B cell (primary cell): ENCODE measurements at regions not wholly inside any gene's neighbourhood (a gene's known extent, or its start where the extent isn't known, plus 50 kb on each side); places are given as distances from the start of the nearest gene placed in this dataset.

Source experiments
- ATAC-seq: fragments of 200-7000 bp; cut with Tn5 transposase; one replicate; pipeline ENCODE4 v1.10.0; 2021; ENCODE audit warnings: low read depth, mild to moderate bottlenecking, moderate number of reproducible peaks, moderate library complexity
- CTCF ChIA-PET: fragments of 350-600 bp; sonication (Branson Sonifier 250); formaldehyde crosslinking; loops from one replicate; lab custom pipeline; 2021; ENCODE audit warnings: antibody characterized with exemption, inconsistent platforms; lab: Charles Lee
- POLR2A ChIA-PET: fragments of 350-600 bp; sonication (Branson Sonifier 250); formaldehyde crosslinking; loops from one replicate; lab custom pipeline; 2021; ENCODE audit warnings: antibody characterized with exemption; lab: Charles Lee
- DNase-seq: peaks from one replicate; pipeline ENCODE4 v3.0.0; 2013
- H2AFZ ChIP-seq: 2 replicates; pipeline ENCODE4 v1.6.1; 2012; ENCODE audit warnings: mild to moderate bottlenecking, low read depth, low read length; ENCODE audit not compliant: insufficient read depth, poor library complexity, severe bottlenecking
- H3K27ac ChIP-seq, 2 donors: 1 replicate in 1 of 2; 2 replicates in 1 of 2; pipeline ENCODE4 v1.5.1; 2012 to 2013; ENCODE audit warnings: low read length in 2 of 2, mild to moderate bottlenecking in 2 of 2, moderate library complexity in 1 of 2
- H3K27me3 ChIP-seq, 4 experiments: fragments of 200-600 bp in 1 of 4; sonication (generic) in 1 of 4; replicated peaks in 1 of 4; 1 replicate in 2 of 4; 2 replicates in 2 of 4; pipeline versions ENCODE4 v1.6.1 to v1.7.0; 2013 to 2016; ENCODE audit warnings: low read length in 3 of 4, mild to moderate bottlenecking in 2 of 4, mixed read lengths in 1 of 4, moderate library complexity in 1 of 4; ENCODE audit not compliant: insufficient read depth in 4 of 4, control insufficient read depth in 3 of 4; ENCODE audit errors: control extremely low read depth in 1 of 4
- H3K36me3 ChIP-seq, 2 experiments: replicated peaks in 1 of 2; 1 replicate in 1 of 2; 2 replicates in 1 of 2; pipeline versions ENCODE4 v1.6.1 to v1.7.1; 2013; ENCODE audit warnings: low read length in 1 of 2; ENCODE audit not compliant: insufficient read depth in 2 of 2, control insufficient read depth in 1 of 2; ENCODE audit errors: control extremely low read depth in 1 of 2, extremely low read depth in 1 of 2
- H3K4me1 ChIP-seq, 2 donors: fragments of 200-600 bp in 1 of 2; sonication (generic) in 1 of 2; 1 replicate in 1 of 2; 2 replicates in 1 of 2; pipeline versions ENCODE4 v1.5.1 to v1.6.1; 2013 to 2017; ENCODE audit warnings: low read length in 2 of 2; ENCODE audit not compliant: control insufficient read depth in 2 of 2, insufficient read depth in 2 of 2
- H3K4me2 ChIP-seq: replicated peaks from 2 replicates; pipeline ENCODE3; 2012; ENCODE audit warnings: mild to moderate bottlenecking, low read depth, low read length; ENCODE audit not compliant: poor library complexity, severe bottlenecking
- H3K4me3 ChIP-seq, 5 experiments: fragments of 200-600 bp in 1 of 5; sonication (generic) in 1 of 5; 1 replicate in 3 of 5; 2 replicates in 2 of 5; pipeline versions ENCODE4 v1.5.1 to v1.7.0; 2011 to 2016; ENCODE audit warnings: low read length in 4 of 5, mild to moderate bottlenecking in 4 of 5, low read depth in 2 of 5, control low read depth in 1 of 5, moderate library complexity in 1 of 5; ENCODE audit not compliant: insufficient read depth in 1 of 5; ENCODE audit errors: control extremely low read depth in 1 of 5, extremely low read depth in 1 of 5
- H3K79me2 ChIP-seq: fragments of 200-600 bp; sonication (generic); one replicate; pipeline ENCODE4 v1.6.0; 2016; ENCODE audit warnings: low read length; ENCODE audit not compliant: control insufficient read depth, insufficient read depth
- H3K9ac ChIP-seq: fragments of 200-600 bp; sonication (generic); 2 replicates; pipeline ENCODE4 v1.6.1; 2017; ENCODE audit warnings: mild to moderate bottlenecking, low read length, moderate library complexity
- H3K9me3 ChIP-seq, 3 donors: one replicate each; pipeline versions ENCODE4 v1.6.1 to v1.7.1; 2013; ENCODE audit warnings: low read length in 2 of 3; ENCODE audit not compliant: control insufficient read depth in 2 of 3, insufficient read depth in 1 of 3; ENCODE audit errors: control extremely low read depth in 1 of 3
- H4K20me1 ChIP-seq: 2 replicates; pipeline ENCODE4 v1.6.0; 2012; ENCODE audit warnings: mild to moderate bottlenecking, low read length; ENCODE audit not compliant: insufficient read depth, control insufficient read depth, poor library complexity, severe bottlenecking
- H3K27ac Mint-ChIP-seq: one replicate; pipeline ENCODE4 v1.8.0; 2021; ENCODE audit warnings: mixed read lengths
- H3K27me3 Mint-ChIP-seq: one replicate; pipeline ENCODE4 v1.8.0; 2021; ENCODE audit warnings: mixed read lengths
- H3K4me1 Mint-ChIP-seq: one replicate; pipeline ENCODE4 v1.8.0; 2021; ENCODE audit warnings: mixed read lengths
- H3K4me3 Mint-ChIP-seq: one replicate; pipeline ENCODE4 v1.8.0; 2021; ENCODE audit warnings: mixed read lengths
- H3K9me3 Mint-ChIP-seq: one replicate; pipeline ENCODE4 v1.8.0; 2022; ENCODE audit warnings: mixed read lengths; ENCODE audit not compliant: insufficient read depth
- CTCF ChIP-seq: fragments of 200-600 bp; IDR thresholded peaks from one replicate; pipeline ENCODE4 v1.8.0; 2022; ENCODE audit warnings: antibody characterized with exemption, mild to moderate bottlenecking
- EZH2 ChIP-seq: IDR thresholded peaks from 2 replicates; pipeline ENCODE4 v1.6.1; 2012; ENCODE audit warnings: borderline replicate concordance, low read depth, mild to moderate bottlenecking, moderate library complexity, low read length; ENCODE audit not compliant: insufficient read depth, poor library complexity, severe bottlenecking
- WGBS: methylation state at CpG from one replicate; pipeline ENCODE4 v1.1.5; 2013; ENCODE audit warnings: missing lambda C conversion rate; ENCODE audit not compliant: insufficient coverage; 5-methylcytosine and 5-hydroxymethylcytosine counted together
- intact Hi-C: fragments of 100-400 bp; cut with micrococcal nuclease; formaldehyde crosslinking; loops from one replicate; pipeline ENCODE4 v1.10.0; 2022

- POLR2A ChIA-PET, result no interaction called here
- Histone ChIP-seq H3K9ac (no peak overlapping the region), H3K27me3 (no peaks in the 10 kb centered on the region), H3K79me2 (no peaks in the 10 kb centered on the region), H3K4me2 (no peak overlapping the region), H3K36me3 (no peaks in the 10 kb centered on the region), H3K4me1 (no peaks in the 10 kb centered on the region), H3K4me3 (no peak overlapping the region), H3K27ac (no peak overlapping the region), H2AFZ (no peak overlapping the region), H4K20me1 (no peaks in the 10 kb centered on the region), H3K9me3 (peaks cover 0 to 4% (median 0%) of the 10 kb centered on the region in 3 donors)
- 80% methylated on average over 1 of the region's 3 CpGs for WGBS
- ATAC-seq (no peak), DNase-seq (no peak)
- Mint-ChIP-seq H3K27me3 (peaks cover 13% of the 10 kb centered on the region), H3K4me3 (no peak overlapping the region), H3K9me3 (no peaks in the 10 kb centered on the region), H3K27ac (no peak overlapping the region), H3K4me1 (no peaks in the 10 kb centered on the region)
- intact Hi-C loops, result no loop called here
- CTCF ChIA-PET, result no interaction called here
- no peak for TF ChIP-seq EZH2
- no peak for TF ChIP-seq CTCF
These were observed 86.6 kb downstream of the MEX3B start for GRCh38 chr15:81959196-81959595.

- CTCF ChIA-PET, result no interaction called here
- no peak overlapping the region for H2AFZ ChIP-seq
- H3K79me2 ChIP-seq, result no peaks in the 10 kb centered on the region
- Mint-ChIP-seq H3K4me3 (no peak overlapping the region), H3K9me3 (no peaks in the 10 kb centered on the region), H3K27ac (no peak overlapping the region), H3K27me3 (peaks cover 5% of the 10 kb centered on the region), H3K4me1 (no peaks in the 10 kb centered on the region)
- intact Hi-C loops, result no loop called here
- DNase-seq, result no peak
- POLR2A ChIA-PET, result no interaction called here
- ATAC-seq, result no peak
- no peak overlapping the region for H3K4me2 ChIP-seq
- WGBS, result 100% methylated on average over 3 of the region's 4 CpGs
- no peak overlapping the region for H3K4me3 ChIP-seq
- H3K27me3 ChIP-seq, result no peaks in the 10 kb centered on the region
- H3K9ac ChIP-seq, result no peak overlapping the region
- H3K9me3 ChIP-seq, result no peaks in the 10 kb centered on the region
- no peaks in the 10 kb centered on the region for H3K4me1 ChIP-seq
- TF ChIP-seq CTCF (no peak), EZH2 (no peak)
- H3K27ac ChIP-seq, result no peak overlapping the region
- H3K36me3 ChIP-seq, result no peaks in the 10 kb centered on the region
- no peaks in the 10 kb centered on the region for H4K20me1 ChIP-seq
These were observed 88.1 kb downstream of the MEX3B start for GRCh38 chr15:81957698-81958097.
